ENCODE measurements at regions not wholly inside any gene's neighbourhood (a gene's known extent, or its start where the extent isn't known, plus 50 kb on each side); places are given as distances from the start of the nearest gene placed in this dataset.

DNA sequence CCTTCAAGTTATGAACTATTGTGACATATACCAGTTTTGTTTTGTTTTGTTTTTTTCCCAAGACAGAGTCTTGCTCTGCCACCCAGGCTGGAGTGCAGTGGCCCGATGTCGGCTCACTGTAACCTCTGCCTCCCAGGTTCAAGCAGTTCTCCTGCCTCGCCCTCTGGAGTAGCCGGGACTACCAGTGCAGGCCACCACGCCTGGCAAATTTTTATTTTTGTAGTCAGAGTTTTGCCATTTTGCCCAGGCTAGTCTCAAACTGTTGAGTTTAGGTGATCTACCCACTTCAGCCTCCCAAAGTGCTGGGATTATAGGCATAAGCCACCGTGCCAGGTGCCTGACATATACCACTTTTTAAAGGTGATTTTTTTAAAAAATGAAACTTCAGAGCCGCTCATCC lies 74.6 kb downstream of the ARRDC4 start:
- TF ChIP-seq CTCF (IDR thresholded peaks at IDR 0.05) = no peak
- TF ChIP-seq POLR2A (IDR thresholded peaks at IDR 0.05) = no peak
- TF ChIP-seq POLR2AphosphoS5 (IDR thresholded peaks at IDR 0.05) = no peak
- TF ChIP-seq EP300 (IDR thresholded peaks at IDR 0.05) = no peak

All from sigmoid colon (tissue), 4 donors.